Esophagus mucosa (tissue), 1 donor: ENCODE measurements at regions not wholly inside any gene's neighbourhood (a gene's known extent, or its start where the extent isn't known, plus 50 kb on each side); places are given as distances from the start of the nearest gene placed in this dataset.

Experiments used
- ATAC-seq: fragments of 200-7000 bp; cut with Tn5 transposase; one replicate; pipeline ENCODE4 v1.9.1; 2020
- donor health status: DM: yes; HTN: yes; CAD: no.

GRCh38 chr13:89852570-89852969, 1494.9 kb upstream of the MIR17HG start:
- ATAC-seq, result no peak

- ATAC-seq, result no peak
These were observed 1491.0 kb upstream of the MIR17HG start for GRCh38 chr13:89856512-89856911.

- ATAC-seq, result no peak
These were observed 1490.0 kb upstream of the MIR17HG start for GRCh38 chr13:89857502-89857901.

- ATAC-seq, result no peak
These were observed 1485.3 kb upstream of the MIR17HG start for GRCh38 chr13:89862011-89862690.

GRCh38 chr13:89862691-89863036, 1484.8 kb upstream of the MIR17HG start:
- no peak for ATAC-seq

GRCh38 chr13:89865164-89866064, 1482.1 kb upstream of the MIR17HG start:
- ATAC-seq, result no peak

GRCh38 chr13:89869312-89869711, 1478.2 kb upstream of the MIR17HG start:
- ATAC-seq, result no peak

GRCh38 chr13:89878904-89879303, 1468.6 kb upstream of the MIR17HG start:
- no peak for ATAC-seq

GRCh38 chr13:89880201-89880600, 1467.3 kb upstream of the MIR17HG start:
- no peak for ATAC-seq

- ATAC-seq, result no peak
These were observed 1463.5 kb upstream of the MIR17HG start for GRCh38 chr13:89883893-89884448.

- no peak for ATAC-seq
These were observed 1456.7 kb upstream of the MIR17HG start for GRCh38 chr13:89890806-89891205.

GRCh38 chr13:89891416-89891815, 1456.1 kb upstream of the MIR17HG start:
- ATAC-seq, result no peak

- ATAC-seq, result no peak
These were observed 1449.8 kb upstream of the MIR17HG start for GRCh38 chr13:89897681-89898080.

- no peak for ATAC-seq
These were observed 1448.0 kb upstream of the MIR17HG start for GRCh38 chr13:89899302-89900103.

- peak; percentile 58 for ATAC-seq
These were observed 1447.3 kb upstream of the MIR17HG start for GRCh38 chr13:89900104-89900765.

- no peak for ATAC-seq
These were observed 1445.3 kb upstream of the MIR17HG start for GRCh38 chr13:89902223-89902622.

GRCh38 chr13:89903115-89903514, 1444.4 kb upstream of the MIR17HG start:
- ATAC-seq, result no peak

GRCh38 chr13:89910166-89910565, 1437.3 kb upstream of the MIR17HG start:
- ATAC-seq, result no peak

GRCh38 chr13:89916551-89916950, 1430.9 kb upstream of the MIR17HG start:
- no peak for ATAC-seq

- ATAC-seq, result no peak
These were observed 1427.0 kb upstream of the MIR17HG start for GRCh38 chr13:89920461-89920860.

GRCh38 chr13:89923052-89923451, 1424.4 kb upstream of the MIR17HG start:
- ATAC-seq, result no peak

GRCh38 chr13:89923736-89924135, 1423.8 kb upstream of the MIR17HG start:
- ATAC-seq, result no peak
